ENCODE measurements at regions not wholly inside any gene's neighbourhood (a gene's known extent, or its start where the extent isn't known, plus 50 kb on each side); places are given as distances from the start of the nearest gene placed in this dataset.

GRCh38 chr10:83541046-83541445 is 598.3 kb upstream of the GHITM start:
- TF ChIP-seq CTCF (conservative IDR thresholded peaks at IDR 0.05; ENCODE audit: low read depth, low read length) (no peak), EZH2 (IDR thresholded peaks at IDR 0.05; ENCODE audit: low read length, unreplicated experiment) (no peak)

Measured in PC-3 (cell line).